Endothelial cell of umbilical vein (primary cell): ENCODE measurements at regions not wholly inside any gene's neighbourhood (a gene's known extent, or its start where the extent isn't known, plus 50 kb on each side); places are given as distances from the start of the nearest gene placed in this dataset.

Source experiments
- BruUV-seq: library from RNA; stranded (reverse); fragments of 400-500 nt; replicated peaks from 2 replicates; lab custom pipeline; 2021; lab: Mats Ljungman, UMichigan
- CTCF ChIA-PET: fragments of 300-600, 350-600 bp; sonication (Branson Sonifier 250); formaldehyde crosslinking; loops from one replicate; lab custom pipeline; 2021; ENCODE audit warnings: antibody characterized with exemption, inconsistent platforms; lab: Charles Lee
- POLR2A ChIA-PET: fragments of 300-600, 350-600 bp; sonication (Branson Sonifier 250); formaldehyde crosslinking; loops from one replicate; lab custom pipeline; 2021; ENCODE audit warnings: antibody characterized with exemption, inconsistent platforms; lab: Charles Lee
- DNase-seq: peaks from one replicate; pipeline ENCODE4 v3.0.0-alpha.2; 2011; ENCODE audit warnings: low read depth, low spot score
- FAIRE-seq: peaks from 2 replicates; lab custom pipeline; 2011; peaks lifted over from hg19 to GRCh38; lab: Jason Lieb, UNC
- H2AFZ ChIP-seq: 2 replicates; pipeline ENCODE4 v1.6.0; 2012; ENCODE audit warnings: low read depth, low read length, control low read depth, inconsistent platforms
- H3K27ac ChIP-seq: 2 replicates; pipeline ENCODE4 v1.5.1; 2011; ENCODE audit warnings: low read depth, mild to moderate bottlenecking, control low read depth, low read length, moderate library complexity; ENCODE audit not compliant: insufficient read depth
- H3K27me3 ChIP-seq, 2 experiments: 2 replicates each; pipeline versions ENCODE4 v1.6.0 to v1.6.1; 2011; ENCODE audit warnings: low read length in 2 of 2, mixed read lengths in 1 of 2; ENCODE audit not compliant: control insufficient read depth in 2 of 2, insufficient read depth in 2 of 2
- H3K36me3 ChIP-seq, 2 experiments: 2 replicates in 1 of 2; 3 replicates in 1 of 2; pipeline ENCODE4 v1.5.1; 2011; ENCODE audit warnings: low read length in 2 of 2, mild to moderate bottlenecking in 1 of 2, moderate library complexity in 1 of 2; ENCODE audit not compliant: control insufficient read depth in 2 of 2, insufficient read depth in 2 of 2; ENCODE audit errors: extremely low read depth in 1 of 2
- H3K4me1 ChIP-seq: 3 replicates; pipeline ENCODE4 v1.5.1; 2011; ENCODE audit warnings: mild to moderate bottlenecking, low read length; ENCODE audit not compliant: control insufficient read depth, insufficient read depth; ENCODE audit errors: extremely low read depth
- H3K4me2 ChIP-seq: 2 replicates; pipeline ENCODE4 v1.6.1; 2011; ENCODE audit warnings: low read length, control low read depth, mixed read lengths; ENCODE audit not compliant: insufficient read depth
- H3K4me3 ChIP-seq, 3 experiments: fragments of 200-600 bp in 1 of 3; sonication (generic), shearing (Covaris generic) in 1 of 3; replicated peaks in 1 of 3; 2 replicates each; pipeline ENCODE4 v1.5.1; 2011 to 2016; ENCODE audit warnings: control low read depth in 3 of 3, low read length in 3 of 3, mild to moderate bottlenecking in 2 of 3, inconsistent platforms in 1 of 3, low read depth in 1 of 3, moderate library complexity in 1 of 3; ENCODE audit not compliant: insufficient read depth in 1 of 3
- H3K79me2 ChIP-seq: 2 replicates; pipeline ENCODE4 v1.6.0; 2012; ENCODE audit warnings: low read length, inconsistent platforms; ENCODE audit not compliant: control insufficient read depth, insufficient read depth
- H3K9ac ChIP-seq: replicated peaks from 2 replicates; pipeline ENCODE3; 2011; ENCODE audit warnings: low read length, control low read depth; ENCODE audit not compliant: insufficient read depth; ENCODE audit errors: extremely low read depth
- H3K9me1 ChIP-seq: replicated peaks from 3 replicates; pipeline ENCODE4 v1.6.0; 2011; ENCODE audit warnings: mild to moderate bottlenecking, low read length; ENCODE audit not compliant: control insufficient read depth, insufficient read depth; ENCODE audit errors: extremely low read depth
- H3K9me3 ChIP-seq: replicated peaks from 2 replicates; pipeline ENCODE4 v1.5.1; 2012; ENCODE audit warnings: low read length, inconsistent platforms; ENCODE audit not compliant: control insufficient read depth, insufficient read depth
- H4K20me1 ChIP-seq: replicated peaks from 2 replicates; pipeline ENCODE3; 2011; ENCODE audit warnings: mild to moderate bottlenecking, low read length; ENCODE audit not compliant: control insufficient read depth, insufficient read depth; ENCODE audit errors: extremely low read depth
- EZH2 ChIP-seq: IDR thresholded peaks from 2 replicates; pipeline ENCODE4 v1.6.1; 2012; ENCODE audit warnings: borderline replicate concordance, low read depth, mild to moderate bottlenecking, moderate library complexity, low read length, inconsistent platforms; ENCODE audit not compliant: severe bottlenecking
- FOS ChIP-seq: IDR thresholded peaks from 2 replicates; pipeline ENCODE4 v1.6.1; 2011; ENCODE audit warnings: mild to moderate bottlenecking, low read length, moderate library complexity, borderline replicate concordance; ENCODE audit not compliant: insufficient read depth
- GATA2 ChIP-seq: IDR thresholded peaks from 2 replicates; pipeline ENCODE4 v1.7.0; 2011; ENCODE audit warnings: low read depth, mild to moderate bottlenecking, moderate library complexity, mixed read lengths, low read length; ENCODE audit not compliant: insufficient read length, insufficient read depth
- JUN ChIP-seq: IDR thresholded peaks from 2 replicates; pipeline ENCODE4 v1.6.1; 2011; ENCODE audit warnings: borderline replicate concordance, low read depth; ENCODE audit not compliant: insufficient read length, insufficient read depth
- MYC ChIP-seq: IDR thresholded peaks from one replicate; pipeline ENCODE4 v1.6.1; 2011; ENCODE audit warnings: mild to moderate bottlenecking, low read depth, low read length
- POLR2A ChIP-seq: IDR thresholded peaks from 2 replicates; pipeline ENCODE4 v1.6.1; 2012; ENCODE audit warnings: low read depth, mild to moderate bottlenecking, control low read depth, low read length
- POLR2AphosphoS5 ChIP-seq: IDR thresholded peaks from 2 replicates; pipeline ENCODE4 v1.6.1; 2012; ENCODE audit warnings: low read depth, mild to moderate bottlenecking, control low read depth, low read length, moderate library complexity; ENCODE audit not compliant: insufficient read depth
- dilution Hi-C: fragments of 300-500 bp; cut with MboI; formaldehyde crosslinking; loops from one replicate; pipeline ENCODE4 v1.15.0; 2019; ENCODE audit warnings: low sequenced_read_pairs; ENCODE audit not compliant: extremely low pct_ligation_motif_present
- intact Hi-C: fragments of 100-400 bp; cut with micrococcal nuclease; formaldehyde crosslinking; loops from one replicate; pipeline ENCODE4 v1.10.0; 2022
- TF ChIP-seq, protein P1 (sequence below), 2 donors: IDR thresholded peaks; 1 replicate in 1 of 2; 2 replicates in 1 of 2; pipeline ENCODE4 v1.5.1; 2011; ENCODE audit warnings: low read length in 2 of 2, mild to moderate bottlenecking in 2 of 2, moderate library complexity in 2 of 2, control low read depth in 1 of 2, inconsistent platforms in 1 of 2, low read depth in 1 of 2; ENCODE audit not compliant: insufficient read depth in 1 of 2; ENCODE audit errors: extremely low read depth in 1 of 2
- TF ChIP-seq, protein P2 (sequence below): IDR thresholded peaks from 2 replicates; pipeline ENCODE4 v1.6.1; 2011; ENCODE audit not compliant: insufficient read depth, insufficient read length

DNA sequence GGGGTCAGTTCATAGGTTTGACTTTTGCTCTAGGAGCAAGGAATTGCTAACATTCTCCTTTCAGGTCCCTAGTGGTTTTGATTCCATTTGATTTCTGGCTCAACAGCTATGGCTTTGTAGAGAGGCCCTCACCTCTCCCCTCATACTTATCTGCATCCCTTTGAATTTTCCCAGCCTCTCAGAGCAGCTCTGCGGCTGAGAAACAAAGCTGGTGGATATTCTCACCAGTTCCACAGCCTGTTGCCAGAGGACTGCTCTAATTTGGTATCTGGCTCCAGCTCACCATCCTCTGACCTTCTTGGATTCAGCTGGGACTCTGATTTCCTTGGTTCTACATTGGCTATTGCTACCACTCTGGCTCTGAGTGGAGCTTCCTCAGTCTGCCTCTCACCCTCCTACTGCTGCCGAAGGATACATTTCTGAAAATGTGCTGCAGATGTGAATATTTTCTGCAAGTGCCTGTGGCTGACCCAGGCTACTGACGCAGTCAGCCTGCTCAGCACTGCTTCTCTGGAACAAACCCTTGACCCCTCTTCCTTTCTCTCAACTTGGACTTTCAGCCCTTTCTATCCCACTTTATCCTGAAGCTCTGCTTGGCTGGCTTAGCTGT is 110.9 kb upstream of the ENPEP start:
- Histone ChIP-seq H3K4me1 (no peaks in the 10 kb centered on the region), H3K4me3 (no peak overlapping the region), H3K27ac (no peak overlapping the region), H3K9me1 (no peaks in the 10 kb centered on the region), H4K20me1 (no peaks in the 10 kb centered on the region), H3K9ac (no peak overlapping the region), H3K4me2 (no peak overlapping the region), H3K27me3 (no peaks in the 10 kb centered on the region), H3K9me3 (no peaks in the 10 kb centered on the region), H3K79me2 (no peaks in the 10 kb centered on the region), H3K36me3 (no peaks in the 10 kb centered on the region), H2AFZ (no peak overlapping the region)
- intact Hi-C loops = no loop called here
- ChIA-PET POLR2A (no interaction called here), CTCF (interaction anchor here (1.2 kb wide), 1 partner anchor 50 kb away, joined by 3 read pairs; no protein-coding TSS in a partner anchor)
- FAIRE-seq = no peak
- dilution Hi-C loops = no loop called here
- DNase-seq = no peak
- no TSS peak for BruUV-seq
- no peak for TF ChIP-seq JUN
- TF ChIP-seq FOS = no peak
- TF ChIP-seq EZH2 = no peak
- TF ChIP-seq POLR2A = no peak
- TF ChIP-seq, protein P1, sequence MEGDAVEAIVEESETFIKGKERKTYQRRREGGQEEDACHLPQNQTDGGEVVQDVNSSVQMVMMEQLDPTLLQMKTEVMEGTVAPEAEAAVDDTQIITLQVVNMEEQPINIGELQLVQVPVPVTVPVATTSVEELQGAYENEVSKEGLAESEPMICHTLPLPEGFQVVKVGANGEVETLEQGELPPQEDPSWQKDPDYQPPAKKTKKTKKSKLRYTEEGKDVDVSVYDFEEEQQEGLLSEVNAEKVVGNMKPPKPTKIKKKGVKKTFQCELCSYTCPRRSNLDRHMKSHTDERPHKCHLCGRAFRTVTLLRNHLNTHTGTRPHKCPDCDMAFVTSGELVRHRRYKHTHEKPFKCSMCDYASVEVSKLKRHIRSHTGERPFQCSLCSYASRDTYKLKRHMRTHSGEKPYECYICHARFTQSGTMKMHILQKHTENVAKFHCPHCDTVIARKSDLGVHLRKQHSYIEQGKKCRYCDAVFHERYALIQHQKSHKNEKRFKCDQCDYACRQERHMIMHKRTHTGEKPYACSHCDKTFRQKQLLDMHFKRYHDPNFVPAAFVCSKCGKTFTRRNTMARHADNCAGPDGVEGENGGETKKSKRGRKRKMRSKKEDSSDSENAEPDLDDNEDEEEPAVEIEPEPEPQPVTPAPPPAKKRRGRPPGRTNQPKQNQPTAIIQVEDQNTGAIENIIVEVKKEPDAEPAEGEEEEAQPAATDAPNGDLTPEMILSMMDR (IDR thresholded peaks at IDR 0.05; ENCODE audit: extremely low read depth in 1 of 2, insufficient read depth in 1 of 2, low read depth in 1 of 2, low read length in 2 of 2) = no peak

DNA sequence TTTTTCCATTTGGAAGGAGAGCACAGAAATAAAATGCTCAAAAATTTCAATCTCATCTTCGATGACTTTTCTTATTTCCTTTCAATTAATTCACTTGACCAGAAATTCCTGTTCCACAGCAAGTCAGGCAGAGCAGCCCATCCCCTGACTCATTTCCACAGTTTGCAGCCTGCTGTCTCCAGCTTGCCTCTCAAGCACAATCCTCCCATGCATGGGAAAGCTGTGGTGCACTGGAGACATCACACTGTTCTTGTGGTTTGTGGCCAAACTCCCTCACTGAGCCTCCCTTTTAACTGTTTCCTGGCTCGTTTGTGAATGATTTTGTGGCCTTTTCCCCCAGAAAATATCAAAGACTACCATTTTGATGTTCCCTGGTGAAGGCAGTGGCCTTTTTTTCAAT is 114.0 kb upstream of the ENPEP start:
- no peaks in the 10 kb centered on the region for H3K79me2 ChIP-seq
- no TSS peak for BruUV-seq
- H3K9me1 ChIP-seq = no peaks in the 10 kb centered on the region
- DNase-seq (no peak), FAIRE-seq (no peak)
- no peaks in the 10 kb centered on the region for H3K4me1 ChIP-seq
- H3K9ac ChIP-seq = no peak overlapping the region
- H3K27ac ChIP-seq = no peak overlapping the region
- H3K4me3 ChIP-seq = no peak overlapping the region
- ChIA-PET POLR2A (no interaction called here), CTCF (interaction anchor here (0.9 kb wide), 1 partner anchor 148 kb away, joined by 3 read pairs; no protein-coding TSS in a partner anchor)
- H4K20me1 ChIP-seq = no peaks in the 10 kb centered on the region
- no peak for TF ChIP-seq JUN
- TF ChIP-seq POLR2AphosphoS5 = no peak
- no peak for TF ChIP-seq EZH2
- TF ChIP-seq, protein P1 (IDR thresholded peaks at IDR 0.05; ENCODE audit: extremely low read depth in 1 of 2, insufficient read depth in 1 of 2, low read depth in 1 of 2, low read length in 2 of 2) = no peak
- no peak for TF ChIP-seq FOS
- TF ChIP-seq GATA2 = no peak
- no peak for TF ChIP-seq POLR2A
- TF ChIP-seq MYC = no peak
- TF ChIP-seq, protein P2, sequence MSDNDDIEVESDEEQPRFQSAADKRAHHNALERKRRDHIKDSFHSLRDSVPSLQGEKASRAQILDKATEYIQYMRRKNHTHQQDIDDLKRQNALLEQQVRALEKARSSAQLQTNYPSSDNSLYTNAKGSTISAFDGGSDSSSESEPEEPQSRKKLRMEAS = no peak
- no peaks in the 10 kb centered on the region for H3K9me3 ChIP-seq
- H3K4me2 ChIP-seq = no peak overlapping the region
- intact Hi-C loops = no loop called here
- dilution Hi-C loops = no loop called here
- no peak overlapping the region for H2AFZ ChIP-seq
- H3K27me3 ChIP-seq = no peaks in the 10 kb centered on the region
- H3K36me3 ChIP-seq = no peaks in the 10 kb centered on the region
